K562 (cell line): ENCODE measurements at regions not wholly inside any gene's neighbourhood (a gene's known extent, or its start where the extent isn't known, plus 50 kb on each side); places are given as distances from the start of the nearest gene placed in this dataset.

ENCODE experiments used
- ETV6 ChIP-seq, 3 experiments: fragments of 150-350 bp in 1 of 3; sonication (generic) in 1 of 3; formaldehyde crosslinking in 1 of 3; IDR thresholded peaks; 2 replicates each; pipeline versions ENCODE4 v1.6.1 to v1.8.0; 2014 to 2022; ENCODE audit warnings: borderline replicate concordance in 2 of 3, low read depth in 2 of 3, antibody characterized with exemption in 1 of 3, low read length in 1 of 3, mild to moderate bottlenecking in 1 of 3, missing genetic modification reagents in 1 of 3
- ILK ChIP-seq: fragments of 450-650 bp; IDR thresholded peaks from 2 replicates; pipeline ENCODE4 v1.6.1; 2016; ENCODE audit warnings: missing genetic modification characterization, low read depth, mild to moderate bottlenecking, missing compliant biosample characterization, moderate library complexity, borderline replicate concordance
- MTA1 ChIP-seq: fragments of 450-650 bp; IDR thresholded peaks from 2 replicates; pipeline ENCODE4 v1.6.1; 2017; ENCODE audit warnings: borderline replicate concordance
- ZNF717 ChIP-seq: fragments of 250-450 bp; sonication (Bioruptor Pico); IDR thresholded peaks from 2 replicates; pipeline ENCODE4 v1.5.0; 2021
- TF ChIP-seq, protein P1 (sequence below): fragments of 450-650 bp; IDR thresholded peaks from 2 replicates; pipeline ENCODE4 v1.6.1; 2016; ENCODE audit warnings: mild to moderate bottlenecking, moderate library complexity
- TF ChIP-seq, protein P2 (sequence below), 2 experiments: IDR thresholded peaks; 2 replicates each; pipeline ENCODE4 v1.6.1; 2012; ENCODE audit warnings: improper control_type of control experiment in 2 of 2, low read depth in 2 of 2, low read length in 2 of 2, borderline replicate concordance in 1 of 2
- TF ChIP-seq, protein P3 (sequence below): fragments of 450-650 bp; formaldehyde crosslinking; IDR thresholded peaks from 2 replicates; pipeline ENCODE4 v1.4.0; 2020; ENCODE audit warnings: mild to moderate bottlenecking
- TF ChIP-seq, protein P4 (sequence below): fragments of 450-650 bp; IDR thresholded peaks from 2 replicates; pipeline ENCODE4 v1.6.1; 2016; ENCODE audit warnings: low read depth, mild to moderate bottlenecking, moderate library complexity

DNA sequence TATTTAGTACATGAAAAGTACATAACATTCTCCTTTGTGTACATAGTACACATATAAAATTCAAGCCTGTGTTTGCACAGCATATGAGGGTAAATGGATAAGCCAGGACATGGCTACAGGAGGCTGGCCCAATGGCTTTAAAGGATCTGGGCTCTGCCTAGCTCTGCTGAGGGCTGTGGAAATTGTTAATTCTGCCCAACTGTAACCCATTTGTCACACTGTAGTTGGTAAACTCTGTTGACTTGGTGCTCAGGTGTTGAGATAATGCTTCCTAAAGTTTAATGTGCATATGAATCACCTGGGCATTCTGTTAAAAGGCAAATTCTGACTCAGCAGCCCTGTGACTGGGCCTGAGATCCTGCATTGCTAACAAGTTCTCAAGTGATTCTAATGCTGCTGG lies 196.5 kb upstream of the ZPLD1 start (continued):
- TF ChIP-seq, protein P1, sequence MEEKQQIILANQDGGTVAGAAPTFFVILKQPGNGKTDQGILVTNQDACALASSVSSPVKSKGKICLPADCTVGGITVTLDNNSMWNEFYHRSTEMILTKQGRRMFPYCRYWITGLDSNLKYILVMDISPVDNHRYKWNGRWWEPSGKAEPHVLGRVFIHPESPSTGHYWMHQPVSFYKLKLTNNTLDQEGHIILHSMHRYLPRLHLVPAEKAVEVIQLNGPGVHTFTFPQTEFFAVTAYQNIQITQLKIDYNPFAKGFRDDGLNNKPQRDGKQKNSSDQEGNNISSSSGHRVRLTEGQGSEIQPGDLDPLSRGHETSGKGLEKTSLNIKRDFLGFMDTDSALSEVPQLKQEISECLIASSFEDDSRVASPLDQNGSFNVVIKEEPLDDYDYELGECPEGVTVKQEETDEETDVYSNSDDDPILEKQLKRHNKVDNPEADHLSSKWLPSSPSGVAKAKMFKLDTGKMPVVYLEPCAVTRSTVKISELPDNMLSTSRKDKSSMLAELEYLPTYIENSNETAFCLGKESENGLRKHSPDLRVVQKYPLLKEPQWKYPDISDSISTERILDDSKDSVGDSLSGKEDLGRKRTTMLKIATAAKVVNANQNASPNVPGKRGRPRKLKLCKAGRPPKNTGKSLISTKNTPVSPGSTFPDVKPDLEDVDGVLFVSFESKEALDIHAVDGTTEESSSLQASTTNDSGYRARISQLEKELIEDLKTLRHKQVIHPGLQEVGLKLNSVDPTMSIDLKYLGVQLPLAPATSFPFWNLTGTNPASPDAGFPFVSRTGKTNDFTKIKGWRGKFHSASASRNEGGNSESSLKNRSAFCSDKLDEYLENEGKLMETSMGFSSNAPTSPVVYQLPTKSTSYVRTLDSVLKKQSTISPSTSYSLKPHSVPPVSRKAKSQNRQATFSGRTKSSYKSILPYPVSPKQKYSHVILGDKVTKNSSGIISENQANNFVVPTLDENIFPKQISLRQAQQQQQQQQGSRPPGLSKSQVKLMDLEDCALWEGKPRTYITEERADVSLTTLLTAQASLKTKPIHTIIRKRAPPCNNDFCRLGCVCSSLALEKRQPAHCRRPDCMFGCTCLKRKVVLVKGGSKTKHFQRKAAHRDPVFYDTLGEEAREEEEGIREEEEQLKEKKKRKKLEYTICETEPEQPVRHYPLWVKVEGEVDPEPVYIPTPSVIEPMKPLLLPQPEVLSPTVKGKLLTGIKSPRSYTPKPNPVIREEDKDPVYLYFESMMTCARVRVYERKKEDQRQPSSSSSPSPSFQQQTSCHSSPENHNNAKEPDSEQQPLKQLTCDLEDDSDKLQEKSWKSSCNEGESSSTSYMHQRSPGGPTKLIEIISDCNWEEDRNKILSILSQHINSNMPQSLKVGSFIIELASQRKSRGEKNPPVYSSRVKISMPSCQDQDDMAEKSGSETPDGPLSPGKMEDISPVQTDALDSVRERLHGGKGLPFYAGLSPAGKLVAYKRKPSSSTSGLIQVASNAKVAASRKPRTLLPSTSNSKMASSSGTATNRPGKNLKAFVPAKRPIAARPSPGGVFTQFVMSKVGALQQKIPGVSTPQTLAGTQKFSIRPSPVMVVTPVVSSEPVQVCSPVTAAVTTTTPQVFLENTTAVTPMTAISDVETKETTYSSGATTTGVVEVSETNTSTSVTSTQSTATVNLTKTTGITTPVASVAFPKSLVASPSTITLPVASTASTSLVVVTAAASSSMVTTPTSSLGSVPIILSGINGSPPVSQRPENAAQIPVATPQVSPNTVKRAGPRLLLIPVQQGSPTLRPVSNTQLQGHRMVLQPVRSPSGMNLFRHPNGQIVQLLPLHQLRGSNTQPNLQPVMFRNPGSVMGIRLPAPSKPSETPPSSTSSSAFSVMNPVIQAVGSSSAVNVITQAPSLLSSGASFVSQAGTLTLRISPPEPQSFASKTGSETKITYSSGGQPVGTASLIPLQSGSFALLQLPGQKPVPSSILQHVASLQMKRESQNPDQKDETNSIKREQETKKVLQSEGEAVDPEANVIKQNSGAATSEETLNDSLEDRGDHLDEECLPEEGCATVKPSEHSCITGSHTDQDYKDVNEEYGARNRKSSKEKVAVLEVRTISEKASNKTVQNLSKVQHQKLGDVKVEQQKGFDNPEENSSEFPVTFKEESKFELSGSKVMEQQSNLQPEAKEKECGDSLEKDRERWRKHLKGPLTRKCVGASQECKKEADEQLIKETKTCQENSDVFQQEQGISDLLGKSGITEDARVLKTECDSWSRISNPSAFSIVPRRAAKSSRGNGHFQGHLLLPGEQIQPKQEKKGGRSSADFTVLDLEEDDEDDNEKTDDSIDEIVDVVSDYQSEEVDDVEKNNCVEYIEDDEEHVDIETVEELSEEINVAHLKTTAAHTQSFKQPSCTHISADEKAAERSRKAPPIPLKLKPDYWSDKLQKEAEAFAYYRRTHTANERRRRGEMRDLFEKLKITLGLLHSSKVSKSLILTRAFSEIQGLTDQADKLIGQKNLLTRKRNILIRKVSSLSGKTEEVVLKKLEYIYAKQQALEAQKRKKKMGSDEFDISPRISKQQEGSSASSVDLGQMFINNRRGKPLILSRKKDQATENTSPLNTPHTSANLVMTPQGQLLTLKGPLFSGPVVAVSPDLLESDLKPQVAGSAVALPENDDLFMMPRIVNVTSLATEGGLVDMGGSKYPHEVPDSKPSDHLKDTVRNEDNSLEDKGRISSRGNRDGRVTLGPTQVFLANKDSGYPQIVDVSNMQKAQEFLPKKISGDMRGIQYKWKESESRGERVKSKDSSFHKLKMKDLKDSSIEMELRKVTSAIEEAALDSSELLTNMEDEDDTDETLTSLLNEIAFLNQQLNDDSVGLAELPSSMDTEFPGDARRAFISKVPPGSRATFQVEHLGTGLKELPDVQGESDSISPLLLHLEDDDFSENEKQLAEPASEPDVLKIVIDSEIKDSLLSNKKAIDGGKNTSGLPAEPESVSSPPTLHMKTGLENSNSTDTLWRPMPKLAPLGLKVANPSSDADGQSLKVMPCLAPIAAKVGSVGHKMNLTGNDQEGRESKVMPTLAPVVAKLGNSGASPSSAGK, result no peak
- TF ChIP-seq, protein P2, sequence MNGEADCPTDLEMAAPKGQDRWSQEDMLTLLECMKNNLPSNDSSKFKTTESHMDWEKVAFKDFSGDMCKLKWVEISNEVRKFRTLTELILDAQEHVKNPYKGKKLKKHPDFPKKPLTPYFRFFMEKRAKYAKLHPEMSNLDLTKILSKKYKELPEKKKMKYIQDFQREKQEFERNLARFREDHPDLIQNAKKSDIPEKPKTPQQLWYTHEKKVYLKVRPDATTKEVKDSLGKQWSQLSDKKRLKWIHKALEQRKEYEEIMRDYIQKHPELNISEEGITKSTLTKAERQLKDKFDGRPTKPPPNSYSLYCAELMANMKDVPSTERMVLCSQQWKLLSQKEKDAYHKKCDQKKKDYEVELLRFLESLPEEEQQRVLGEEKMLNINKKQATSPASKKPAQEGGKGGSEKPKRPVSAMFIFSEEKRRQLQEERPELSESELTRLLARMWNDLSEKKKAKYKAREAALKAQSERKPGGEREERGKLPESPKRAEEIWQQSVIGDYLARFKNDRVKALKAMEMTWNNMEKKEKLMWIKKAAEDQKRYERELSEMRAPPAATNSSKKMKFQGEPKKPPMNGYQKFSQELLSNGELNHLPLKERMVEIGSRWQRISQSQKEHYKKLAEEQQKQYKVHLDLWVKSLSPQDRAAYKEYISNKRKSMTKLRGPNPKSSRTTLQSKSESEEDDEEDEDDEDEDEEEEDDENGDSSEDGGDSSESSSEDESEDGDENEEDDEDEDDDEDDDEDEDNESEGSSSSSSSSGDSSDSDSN (IDR thresholded peaks at IDR 0.05; ENCODE audit: borderline replicate concordance in 1 of 2, low read depth in 2 of 2, low read length in 2 of 2), result no peak
- TF ChIP-seq ETV6 (IDR thresholded peaks at IDR 0.05; ENCODE audit: borderline replicate concordance in 1 of 2, low read depth in 2 of 2, low read length in 1 of 2) (no peak), ETV6 (CRISPR knock-in tag; IDR thresholded peaks at IDR 0.05; ENCODE audit: borderline replicate concordance) (no peak), ILK (tag) (no peak), MTA1 (no peak), ZNF717 (CRISPR knock-in tag) (no peak)
- TF ChIP-seq, protein P3, sequence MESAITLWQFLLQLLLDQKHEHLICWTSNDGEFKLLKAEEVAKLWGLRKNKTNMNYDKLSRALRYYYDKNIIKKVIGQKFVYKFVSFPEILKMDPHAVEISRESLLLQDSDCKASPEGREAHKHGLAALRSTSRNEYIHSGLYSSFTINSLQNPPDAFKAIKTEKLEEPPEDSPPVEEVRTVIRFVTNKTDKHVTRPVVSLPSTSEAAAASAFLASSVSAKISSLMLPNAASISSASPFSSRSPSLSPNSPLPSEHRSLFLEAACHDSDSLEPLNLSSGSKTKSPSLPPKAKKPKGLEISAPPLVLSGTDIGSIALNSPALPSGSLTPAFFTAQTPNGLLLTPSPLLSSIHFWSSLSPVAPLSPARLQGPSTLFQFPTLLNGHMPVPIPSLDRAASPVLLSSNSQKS, result no peak
- TF ChIP-seq, protein P4, sequence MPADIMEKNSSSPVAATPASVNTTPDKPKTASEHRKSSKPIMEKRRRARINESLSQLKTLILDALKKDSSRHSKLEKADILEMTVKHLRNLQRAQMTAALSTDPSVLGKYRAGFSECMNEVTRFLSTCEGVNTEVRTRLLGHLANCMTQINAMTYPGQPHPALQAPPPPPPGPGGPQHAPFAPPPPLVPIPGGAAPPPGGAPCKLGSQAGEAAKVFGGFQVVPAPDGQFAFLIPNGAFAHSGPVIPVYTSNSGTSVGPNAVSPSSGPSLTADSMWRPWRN, result no peak
